Spleen (tissue), 11 donors: ENCODE measurements at regions not wholly inside any gene's neighbourhood (a gene's known extent, or its start where the extent isn't known, plus 50 kb on each side); places are given as distances from the start of the nearest gene placed in this dataset.

Experiments
- DNase-seq: peaks from one replicate; pipeline ENCODE4 v3.0.0-alpha.2; 2020
- H3K27ac ChIP-seq, 8 donors: fragments of 200-600 bp; sonication (generic) in 7 of 8; 1 replicate in 4 of 8; 2 replicates in 4 of 8; pipeline versions ENCODE4 v1.5.0 to v1.8.0; 2016 to 2021; ENCODE audit warnings: inconsistent platforms in 4 of 8, mild to moderate bottlenecking in 4 of 8, moderate library complexity in 1 of 8
- H3K27me3 ChIP-seq, 7 donors: fragments of 200-600 bp; sonication (generic) in 6 of 7; replicated peaks in 1 of 7; 1 replicate in 4 of 7; 2 replicates in 3 of 7; pipeline versions ENCODE4 v1.5.0 to v1.8.0; 2016 to 2021; ENCODE audit warnings: inconsistent platforms in 3 of 7, mild to moderate bottlenecking in 1 of 7
- H3K36me3 ChIP-seq, 6 donors: fragments of 200-600 bp; sonication (generic) in 5 of 6; 1 replicate in 4 of 6; 2 replicates in 2 of 6; pipeline versions ENCODE4 v1.5.0 to v1.8.0; 2016 to 2021; ENCODE audit warnings: inconsistent platforms in 2 of 6
- H3K4me1 ChIP-seq, 6 donors: fragments of 200-600 bp; sonication (generic) in 5 of 6; 1 replicate in 3 of 6; 2 replicates in 3 of 6; pipeline versions ENCODE4 v1.5.0 to v1.8.0; 2016 to 2021; ENCODE audit warnings: inconsistent platforms in 3 of 6
- H3K4me3 ChIP-seq, 8 donors: fragments of 200-600 bp; sonication (generic) in 7 of 8; 1 replicate in 4 of 8; 2 replicates in 4 of 8; pipeline versions ENCODE4 v1.5.0 to v1.8.0; 2016 to 2021; ENCODE audit warnings: inconsistent platforms in 4 of 8, mild to moderate bottlenecking in 4 of 8, moderate library complexity in 2 of 8
- H3K9me3 ChIP-seq, 8 donors: fragments of 200-600 bp; sonication (generic) in 7 of 8; 1 replicate in 4 of 8; 2 replicates in 4 of 8; pipeline versions ENCODE4 v1.5.0 to v1.8.0; 2016 to 2021; ENCODE audit warnings: inconsistent platforms in 4 of 8
- POLR2A ChIP-seq, 3 donors: fragments of 450-650 bp; IDR thresholded peaks; one replicate each; pipeline ENCODE4 v1.5.1; 2017; ENCODE audit warnings: antibody characterized with exemption in 3 of 3, mild to moderate bottlenecking in 1 of 3
- POLR2AphosphoS5 ChIP-seq, 3 donors: sonication (generic); formaldehyde crosslinking; IDR thresholded peaks; one replicate each; pipeline ENCODE4 v1.5.1; 2017; ENCODE audit warnings: antibody characterized with exemption in 3 of 3
- WGBS, 5 donors: extraction: QIAGEN DNeasy Blood & Tissue Kit in 3 of 5; methylation state at CpG; one replicate each; pipeline versions ENCODE4 v1.1.5 to v1.1.7; 2013 to 2018; 5-methylcytosine and 5-hydroxymethylcytosine counted together
- intact Hi-C: fragments of 100-400 bp; cut with DNase I; formaldehyde crosslinking; loops from one replicate; pipeline ENCODE4 v1.15.0; 2023; ENCODE audit warnings: low total_unique reads
- TF ChIP-seq, protein P1 (sequence below), 11 experiments: fragments of 200-600 bp in 7 of 11; fragments of 450-650 bp in 4 of 11; sonication (generic) in 4 of 11; IDR thresholded peaks in 8 of 11; conservative IDR thresholded peaks in 3 of 11; 1 replicate in 7 of 11; 2 replicates in 4 of 11; pipeline versions ENCODE4 v1.4.0 to v1.8.0; 2016 to 2021; ENCODE audit warnings: antibody characterized with exemption in 11 of 11, inconsistent platforms in 4 of 11, mild to moderate bottlenecking in 1 of 11
- donor health status: healthy with polysubstance abuse.
- donor health status: DM: no; HTN: no; CAD: no; lungs with moderate emphysema.
- donor health status: DM: no; HTN: no; CAD: no.
- donor health status: Bipolar disorder and iron deficiency.
- donor health status: healthy.
- donor health status: DM: no; HTN: no; CAD: no.
- donor health status: DM: yes; HTN: yes; CAD: no.

DNA sequence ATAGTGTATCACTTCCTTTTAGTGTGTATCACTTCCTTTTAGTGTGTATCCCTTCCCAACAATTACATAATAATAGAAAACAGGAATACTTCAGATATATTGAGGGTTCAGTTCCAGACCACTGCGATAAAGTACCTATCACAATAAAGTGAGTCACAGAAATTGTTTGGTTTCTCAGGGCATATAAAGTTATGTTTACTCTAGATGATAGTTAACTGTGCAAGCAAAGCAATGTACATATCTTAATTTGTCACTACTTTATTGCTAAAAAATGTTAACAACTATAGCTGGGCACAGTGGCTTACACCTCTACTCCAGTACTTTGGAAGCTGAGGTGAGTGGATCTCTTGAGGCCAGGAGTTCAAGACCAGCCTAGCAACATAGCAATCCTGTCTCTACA lies 938.4 kb downstream of the CCSER2 start:
- H3K4me3 ChIP-seq: no peak overlapping the region
- no peaks in the 10 kb centered on the region for H3K4me1 ChIP-seq
- WGBS, 5 donors: 82 to 91% (median 85%) methylated on average over 1 of the region's 1 CpG
- H3K27ac ChIP-seq: no peak overlapping the region
- H3K9me3 ChIP-seq: peaks cover 0 to 33% (median 15%) of the 10 kb centered on the region in 8 donors
- intact Hi-C loops: no loop called here
- no peaks in the 10 kb centered on the region for H3K27me3 ChIP-seq
- H3K36me3 ChIP-seq: no peaks in the 10 kb centered on the region
- TF ChIP-seq POLR2A (IDR thresholded peaks at IDR 0.05) (no peak), POLR2AphosphoS5 (IDR thresholded peaks at IDR 0.05) (no peak)
- TF ChIP-seq, protein P1, sequence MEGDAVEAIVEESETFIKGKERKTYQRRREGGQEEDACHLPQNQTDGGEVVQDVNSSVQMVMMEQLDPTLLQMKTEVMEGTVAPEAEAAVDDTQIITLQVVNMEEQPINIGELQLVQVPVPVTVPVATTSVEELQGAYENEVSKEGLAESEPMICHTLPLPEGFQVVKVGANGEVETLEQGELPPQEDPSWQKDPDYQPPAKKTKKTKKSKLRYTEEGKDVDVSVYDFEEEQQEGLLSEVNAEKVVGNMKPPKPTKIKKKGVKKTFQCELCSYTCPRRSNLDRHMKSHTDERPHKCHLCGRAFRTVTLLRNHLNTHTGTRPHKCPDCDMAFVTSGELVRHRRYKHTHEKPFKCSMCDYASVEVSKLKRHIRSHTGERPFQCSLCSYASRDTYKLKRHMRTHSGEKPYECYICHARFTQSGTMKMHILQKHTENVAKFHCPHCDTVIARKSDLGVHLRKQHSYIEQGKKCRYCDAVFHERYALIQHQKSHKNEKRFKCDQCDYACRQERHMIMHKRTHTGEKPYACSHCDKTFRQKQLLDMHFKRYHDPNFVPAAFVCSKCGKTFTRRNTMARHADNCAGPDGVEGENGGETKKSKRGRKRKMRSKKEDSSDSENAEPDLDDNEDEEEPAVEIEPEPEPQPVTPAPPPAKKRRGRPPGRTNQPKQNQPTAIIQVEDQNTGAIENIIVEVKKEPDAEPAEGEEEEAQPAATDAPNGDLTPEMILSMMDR (IDR thresholded peaks at IDR 0.05 in 8 of 11, conservative IDR thresholded peaks at IDR 0.05 in 3 of 11): no peak
- no peak for DNase-seq

DNA sequence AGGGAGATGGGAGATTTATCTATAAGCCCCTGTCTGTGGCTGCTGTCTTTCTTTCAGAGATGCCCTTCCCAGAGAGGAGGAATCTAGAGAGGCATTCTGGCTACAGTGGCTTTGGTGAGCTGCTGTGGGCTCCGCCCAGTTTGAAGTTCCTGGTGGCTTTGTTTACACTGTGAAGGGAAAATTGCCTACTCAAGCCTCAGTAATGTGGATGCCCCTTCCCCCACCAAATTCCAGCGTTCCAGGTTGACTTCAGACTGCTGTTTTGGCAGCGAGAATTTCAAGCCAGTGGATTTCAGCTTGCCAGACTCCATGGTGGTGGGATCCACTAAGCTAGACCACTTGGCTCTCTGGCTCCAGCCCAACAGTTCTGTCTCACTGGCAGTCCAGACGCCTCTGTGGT lies 951.6 kb downstream of the CCSER2 start:
- no peaks in the 10 kb centered on the region for H3K4me1 ChIP-seq

DNA sequence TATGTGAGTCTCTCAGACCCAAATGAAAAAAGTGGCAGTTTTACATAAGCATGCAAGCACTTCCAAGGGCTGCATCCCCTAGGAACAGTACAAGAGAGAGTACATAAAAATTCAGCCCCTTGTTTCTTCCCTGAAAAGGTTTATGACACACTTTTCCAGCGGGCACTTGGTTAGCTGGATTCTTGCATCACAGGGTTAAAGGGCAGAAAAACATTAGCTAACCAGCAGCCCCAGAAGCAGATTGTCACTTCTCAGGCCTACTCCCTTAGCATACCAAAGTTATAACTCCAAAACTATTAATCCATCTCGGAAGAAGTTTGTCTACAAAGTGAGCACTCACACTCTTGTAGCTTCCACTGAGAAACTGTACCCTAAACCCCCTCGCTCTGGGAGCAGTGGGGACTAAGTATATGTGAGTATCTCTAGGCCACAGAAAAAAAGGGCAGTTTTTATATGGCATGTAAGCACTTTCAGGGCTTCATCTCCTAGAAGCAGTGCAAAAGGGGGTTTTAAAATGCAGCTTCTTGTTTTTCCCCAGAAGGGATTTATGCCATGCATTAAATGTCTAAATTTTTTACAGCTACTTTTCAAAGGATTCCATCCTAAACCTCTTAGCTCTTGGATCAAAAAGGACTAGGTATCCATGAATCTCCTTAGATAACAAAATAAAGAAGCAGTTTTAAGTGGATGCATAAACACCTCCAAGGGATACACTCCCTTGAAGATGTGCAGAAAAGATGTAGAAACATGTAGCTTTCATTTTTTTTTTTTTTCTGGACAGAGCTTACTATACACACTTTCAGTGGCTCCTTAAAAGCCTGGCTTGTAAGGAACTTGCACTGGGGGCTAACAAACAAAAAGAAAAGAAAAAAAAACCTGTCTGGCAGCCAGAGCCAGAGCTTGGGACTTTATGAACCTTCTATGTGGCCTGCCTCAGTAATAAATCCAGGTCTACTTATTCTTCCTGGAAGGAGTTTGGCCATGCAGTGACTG lies 956.7 kb downstream of the CCSER2 start:
- intact Hi-C loops: no loop called here
- no peak overlapping the region for H3K4me3 ChIP-seq
- no peak for DNase-seq
- 57 to 81% (median 68%) methylated on average over 3 of the region's 3 CpGs for WGBS, 5 donors
- no peaks in the 10 kb centered on the region for H3K27me3 ChIP-seq
- H3K4me1 ChIP-seq: no peaks in the 10 kb centered on the region
- H3K9me3 ChIP-seq: peaks cover 0 to 24% (median 3%) of the 10 kb centered on the region in 8 donors
- H3K36me3 ChIP-seq: no peaks in the 10 kb centered on the region
- no peak overlapping the region for H3K27ac ChIP-seq
- TF ChIP-seq POLR2A (IDR thresholded peaks at IDR 0.05): no peak
- TF ChIP-seq, protein P1 (IDR thresholded peaks at IDR 0.05 in 8 of 11, conservative IDR thresholded peaks at IDR 0.05 in 3 of 11): no peak
- no peak for TF ChIP-seq POLR2AphosphoS5 (IDR thresholded peaks at IDR 0.05)

More for the DNA sequence above, 951.6 kb downstream of the CCSER2 start:
- H3K36me3 ChIP-seq: no peaks in the 10 kb centered on the region
- no peak overlapping the region for H3K4me3 ChIP-seq
- peaks cover 0 to 19% (median 2%) of the 10 kb centered on the region in 8 donors for H3K9me3 ChIP-seq
- WGBS, 5 donors: 45 to 73% (median 64%) methylated on average over 4 of the region's 4 CpGs
- no peak overlapping the region for H3K27ac ChIP-seq
- DNase-seq: no peak
- no peak for TF ChIP-seq POLR2AphosphoS5 (IDR thresholded peaks at IDR 0.05)
- no peak for TF ChIP-seq POLR2A (IDR thresholded peaks at IDR 0.05)
- TF ChIP-seq, protein P1 (IDR thresholded peaks at IDR 0.05 in 8 of 11, conservative IDR thresholded peaks at IDR 0.05 in 3 of 11): no peak
- H3K27me3 ChIP-seq: no peaks in the 10 kb centered on the region
- intact Hi-C loops: no loop called here

DNA sequence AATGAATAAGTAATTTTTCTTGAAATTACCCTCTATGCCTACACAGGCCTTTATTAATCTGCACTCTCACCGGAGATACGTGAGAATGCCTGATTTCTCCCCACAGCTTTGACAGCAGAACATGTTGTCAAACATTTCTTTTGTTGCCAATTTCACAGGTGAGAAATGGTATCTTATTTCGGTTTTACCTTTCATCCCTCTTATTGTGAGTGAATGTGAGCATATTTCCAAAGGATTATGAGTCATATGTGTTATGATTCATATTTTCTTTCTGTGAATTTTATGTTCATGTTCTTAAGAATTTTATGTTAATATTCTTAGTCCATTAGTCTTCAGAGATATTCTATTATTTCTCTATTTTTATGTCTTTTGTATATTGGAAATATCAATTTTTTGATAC lies 965.1 kb downstream of the CCSER2 start:
- Histone ChIP-seq H3K27ac (no peak overlapping the region), H3K36me3 (no peaks in the 10 kb centered on the region), H3K9me3 (peaks cover 0 to 16% (median 3%) of the 10 kb centered on the region in 8 donors), H3K4me1 (no peaks in the 10 kb centered on the region), H3K4me3 (no peak overlapping the region), H3K27me3 (no peaks in the 10 kb centered on the region)
- intact Hi-C loops: no loop called here
- DNase-seq: no peak
- WGBS, 5 donors: 82 to 90% (median 86%) methylated on average over 3 of the region's 3 CpGs
- TF ChIP-seq, protein P1 (IDR thresholded peaks at IDR 0.05 in 8 of 11, conservative IDR thresholded peaks at IDR 0.05 in 3 of 11): no peak
- TF ChIP-seq POLR2AphosphoS5 (IDR thresholded peaks at IDR 0.05): no peak
- TF ChIP-seq POLR2A (IDR thresholded peaks at IDR 0.05): no peak
